ENCODE measurements at regions not wholly inside any gene's neighbourhood (a gene's known extent, or its start where the extent isn't known, plus 50 kb on each side); places are given as distances from the start of the nearest gene placed in this dataset.

DNA sequence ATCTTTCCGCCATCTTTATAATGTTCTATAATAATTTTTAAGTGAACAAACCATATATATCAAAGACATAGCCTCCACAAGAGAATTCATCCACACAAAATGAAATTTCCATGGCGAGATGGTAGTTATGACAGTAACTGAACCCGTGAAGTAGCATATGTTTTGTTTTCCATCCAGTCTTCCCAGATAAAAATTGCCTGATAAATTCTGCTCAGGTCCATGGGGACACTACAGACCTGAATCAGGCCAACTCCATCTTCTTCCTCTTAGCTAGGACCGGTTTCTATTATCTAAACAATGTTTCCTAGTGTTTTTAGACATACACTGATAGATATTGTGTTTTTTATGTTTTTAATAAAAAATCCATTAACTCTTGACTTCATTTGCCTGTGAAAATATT lies 235.7 kb downstream of the PLK2 start:
- TF ChIP-seq EZH2 (IDR thresholded peaks at IDR 0.05; ENCODE audit: borderline replicate concordance, low read depth, low read length, severe bottlenecking): no peak
- TF ChIP-seq, protein P1, sequence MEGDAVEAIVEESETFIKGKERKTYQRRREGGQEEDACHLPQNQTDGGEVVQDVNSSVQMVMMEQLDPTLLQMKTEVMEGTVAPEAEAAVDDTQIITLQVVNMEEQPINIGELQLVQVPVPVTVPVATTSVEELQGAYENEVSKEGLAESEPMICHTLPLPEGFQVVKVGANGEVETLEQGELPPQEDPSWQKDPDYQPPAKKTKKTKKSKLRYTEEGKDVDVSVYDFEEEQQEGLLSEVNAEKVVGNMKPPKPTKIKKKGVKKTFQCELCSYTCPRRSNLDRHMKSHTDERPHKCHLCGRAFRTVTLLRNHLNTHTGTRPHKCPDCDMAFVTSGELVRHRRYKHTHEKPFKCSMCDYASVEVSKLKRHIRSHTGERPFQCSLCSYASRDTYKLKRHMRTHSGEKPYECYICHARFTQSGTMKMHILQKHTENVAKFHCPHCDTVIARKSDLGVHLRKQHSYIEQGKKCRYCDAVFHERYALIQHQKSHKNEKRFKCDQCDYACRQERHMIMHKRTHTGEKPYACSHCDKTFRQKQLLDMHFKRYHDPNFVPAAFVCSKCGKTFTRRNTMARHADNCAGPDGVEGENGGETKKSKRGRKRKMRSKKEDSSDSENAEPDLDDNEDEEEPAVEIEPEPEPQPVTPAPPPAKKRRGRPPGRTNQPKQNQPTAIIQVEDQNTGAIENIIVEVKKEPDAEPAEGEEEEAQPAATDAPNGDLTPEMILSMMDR (IDR thresholded peaks at IDR 0.05; ENCODE audit: borderline replicate concordance, extremely low read depth, low read length, poor library complexity, severe bottlenecking): no peak
